SK-N-MC (cell line): ENCODE measurements at regions not wholly inside any gene's neighbourhood (a gene's known extent, or its start where the extent isn't known, plus 50 kb on each side); places are given as distances from the start of the nearest gene placed in this dataset.

Experiments
- EZH2 ChIP-seq: fragments of 200-600 bp; sonication (generic); IDR thresholded peaks from one replicate; pipeline ENCODE4 v1.6.1; 2017; ENCODE audit warnings: antibody characterized with exemption
- POLR2AphosphoS5 ChIP-seq: IDR thresholded peaks from 2 replicates; pipeline ENCODE4 v1.6.1; 2012; ENCODE audit warnings: mild to moderate bottlenecking, low read depth, low read length, borderline replicate concordance

GRCh38 chr21:19130379-19131028 lies 726.9 kb upstream of the TMPRSS15 start:
- TF ChIP-seq EZH2 (no peak), POLR2AphosphoS5 (no peak)
